ENCODE measurements at regions not wholly inside any gene's neighbourhood (a gene's known extent, or its start where the extent isn't known, plus 50 kb on each side); places are given as distances from the start of the nearest gene placed in this dataset.

GRCh38 chr2:117058366-117058765 is 756.1 kb upstream of the DDX18 start:
- ChIA-PET POLR2A (ENCODE audit: partially characterized antibody) (no interaction called here), CTCF (ENCODE audit: partially characterized antibody) (interaction anchor here (1.1 kb wide), 1 partner anchor 23 kb away, joined by 4 read pairs; no protein-coding TSS in a partner anchor)
- no peak overlapping the region for H3K4me3 ChIP-seq (ENCODE audit: extremely low read depth in 1 of 4, insufficient read depth in 2 of 4, low read depth in 3 of 4, low read length in 4 of 4)

More at GRCh38 chr2:117058366-117058765, 756.1 kb upstream of the DDX18 start:
- Histone ChIP-seq H3K23ac (ENCODE audit: insufficient read length) (no peak overlapping the region), H3K36me3 (ENCODE audit: control insufficient read depth in 2 of 4, insufficient read depth in 4 of 4, low read length in 3 of 4) (no peaks in the 10 kb centered on the region), H3K79me1 (ENCODE audit: low read depth, low read length) (no peaks in the 10 kb centered on the region), H2BK20ac (ENCODE audit: low read length) (no peak overlapping the region), H2BK120ac (replicated peaks; ENCODE audit: low read depth, low read length) (no peak overlapping the region), H3K18ac (ENCODE audit: extremely low read depth, low read length) (no peak overlapping the region), H4K8ac (ENCODE audit: extremely low read depth, insufficient read depth, low read length) (no peak overlapping the region), H3K9me3 (ENCODE audit: insufficient read depth in 2 of 2, low read depth in 1 of 2, low read length in 1 of 2) (no peaks in the 10 kb centered on the region), H2AFZ (ENCODE audit: low read length) (no peak overlapping the region), H4K5ac (ENCODE audit: insufficient read length, low read depth, low read length) (no peak overlapping the region), H3K27ac (ENCODE audit: low read depth, low read length) (no peak overlapping the region), H3K23me2 (ENCODE audit: low read depth, low read length) (no peaks in the 10 kb centered on the region), H2BK5ac (ENCODE audit: low read depth, low read length) (no peak overlapping the region), H3K27me3 (replicated peaks in 1 of 4; ENCODE audit: control insufficient read depth in 3 of 4, extremely low read depth in 1 of 4, insufficient read depth in 3 of 4, low read length in 3 of 4) (no peaks in the 10 kb centered on the region), H3K79me2 (ENCODE audit: control insufficient read depth in 1 of 2, insufficient read depth in 2 of 2, low read length in 2 of 2) (no peaks in the 10 kb centered on the region), H3K4ac (replicated peaks; ENCODE audit: insufficient read length, low read depth, low read length) (no peak overlapping the region), H2BK12ac (ENCODE audit: low read depth, low read length) (no peak overlapping the region), H3K14ac (ENCODE audit: insufficient read length) (no peak overlapping the region), H3K9ac (replicated peaks in 1 of 4; ENCODE audit: extremely low read depth in 1 of 4, low read depth in 3 of 4, low read length in 3 of 4) (no peak overlapping the region), H3K4me1 (replicated peaks in 1 of 4; ENCODE audit: control insufficient read depth in 3 of 4, insufficient read depth in 4 of 4, low read length in 3 of 4) (no peaks in the 10 kb centered on the region), H4K91ac (replicated peaks; ENCODE audit: insufficient read length, low read length) (no peak overlapping the region), H2AK5ac (ENCODE audit: low read depth, low read length) (no peak overlapping the region), H3K56ac (replicated peaks; ENCODE audit: insufficient read length, low read depth, low read length) (no peak overlapping the region), H4K20me1 (replicated peaks in 1 of 2; ENCODE audit: control insufficient read depth in 1 of 2, insufficient read depth in 2 of 2, low read length in 2 of 2) (no peaks in the 10 kb centered on the region), H3K4me2 (ENCODE audit: insufficient read depth in 1 of 2, low read depth in 2 of 2, low read length in 2 of 2) (no peak overlapping the region), H2BK15ac (ENCODE audit: low read length) (no peak overlapping the region)
- TF ChIP-seq CTCF (IDR thresholded peaks at IDR 0.05; ENCODE audit: control extremely low read depth in 1 of 3, insufficient read depth in 1 of 3, low read depth in 1 of 3, low read length in 3 of 3), result no peak
- 80% methylated on average over 3 of the region's 3 CpGs; no CpG with 5 or more reads in 1 of the 2 experiments for WGBS, 2 experiments (ENCODE audit: extremely low coverage in 1 of 2, insufficient coverage in 1 of 2, insufficient read length in 1 of 2, insufficient replicate concordance in 2 of 2, low coverage in 1 of 2, low lambda C conversion rate in 2 of 2, missing lambda C conversion rate in 1 of 2)
- no peak for FAIRE-seq
- no peak for DNase-seq (ENCODE audit: low read depth in 1 of 2, low spot score in 2 of 2)
